Stimulated activated naive CD8-positive, alpha-beta T cell treated with anti-CD3 and anti-CD28 coated beads, Interleukin-15, Interleukin-2, amounts not matched to agents 100 U/mL and 50 U/mL, for 24 hours (primary cell): ENCODE measurements at regions not wholly inside any gene's neighbourhood (a gene's known extent, or its start where the extent isn't known, plus 50 kb on each side); places are given as distances from the start of the nearest gene placed in this dataset.
A peak's percentile ranks its signal among the peaks of the same experiment; 100 is the strongest.
"Not testable (repeated sequence)": the region's sequence is repeated elsewhere in the genome, so short reads cannot be mapped to it uniquely, and the experiment has no call there.

Experiments used
- ATAC-seq: fragments of 150-1000 bp; cut with Tn5 transposase; one replicate; pipeline ENCODE4 v1.10.0; 2021
- DNase-seq: peaks from one replicate; pipeline ENCODE4 v3.0.0; 2021

DNA sequence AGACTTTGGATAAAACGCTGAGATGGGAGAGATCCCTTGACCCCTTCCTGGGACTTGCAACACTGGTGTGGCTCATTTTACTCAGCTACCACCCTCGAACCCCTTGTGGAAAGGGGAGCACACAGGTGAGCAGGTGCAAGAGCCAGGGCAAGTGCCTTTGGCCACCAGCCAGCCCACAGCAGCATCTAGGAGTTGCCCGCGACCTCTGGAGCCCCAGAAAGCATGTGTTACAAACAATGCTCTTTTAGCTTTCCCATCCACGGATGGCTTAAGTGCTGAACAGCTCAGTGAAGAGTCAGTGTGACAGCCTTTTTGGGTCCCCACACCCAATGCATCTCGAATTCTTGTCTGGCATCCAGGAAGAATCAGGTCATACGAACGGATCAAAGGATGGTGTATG, 197.8 kb downstream of the MEMO1 start:
- ATAC-seq, result no peak
- no peak for DNase-seq

DNA sequence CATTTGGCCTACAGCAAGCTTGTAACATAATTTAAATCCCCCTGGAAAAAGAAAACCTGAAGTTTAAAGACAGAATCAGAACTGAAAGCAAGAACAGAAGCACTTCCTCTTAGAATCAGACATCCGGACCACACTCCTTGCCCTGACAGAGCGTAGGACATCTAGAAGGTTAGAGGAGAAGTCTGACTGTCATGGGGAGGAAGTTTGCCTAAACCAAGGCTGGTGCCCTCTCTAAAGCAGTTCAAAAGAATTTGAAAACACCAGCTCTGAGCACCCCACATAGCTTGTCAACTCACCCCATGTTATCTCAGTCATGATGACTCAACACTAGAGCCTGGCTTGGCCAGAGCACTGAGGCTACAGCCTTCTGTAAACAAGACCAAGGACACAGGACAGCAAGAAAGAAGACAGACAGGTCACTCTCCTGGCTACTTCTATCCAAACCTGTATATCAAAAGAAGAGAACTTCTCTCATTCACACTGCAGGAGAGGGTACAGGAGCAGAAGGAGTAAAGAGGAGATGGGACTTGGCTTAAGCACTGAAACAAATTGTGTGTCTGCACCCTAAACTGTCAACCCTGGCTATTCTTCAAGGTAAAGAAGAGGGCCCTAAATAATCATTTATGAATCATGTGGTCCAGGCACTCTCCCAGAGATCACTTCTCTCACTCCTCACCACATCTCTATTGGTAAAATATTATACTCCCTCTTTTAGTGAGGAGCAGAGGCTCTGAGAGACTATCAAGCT, 198.6 kb downstream of the MEMO1 start:
- DNase-seq, result no peak

DNA sequence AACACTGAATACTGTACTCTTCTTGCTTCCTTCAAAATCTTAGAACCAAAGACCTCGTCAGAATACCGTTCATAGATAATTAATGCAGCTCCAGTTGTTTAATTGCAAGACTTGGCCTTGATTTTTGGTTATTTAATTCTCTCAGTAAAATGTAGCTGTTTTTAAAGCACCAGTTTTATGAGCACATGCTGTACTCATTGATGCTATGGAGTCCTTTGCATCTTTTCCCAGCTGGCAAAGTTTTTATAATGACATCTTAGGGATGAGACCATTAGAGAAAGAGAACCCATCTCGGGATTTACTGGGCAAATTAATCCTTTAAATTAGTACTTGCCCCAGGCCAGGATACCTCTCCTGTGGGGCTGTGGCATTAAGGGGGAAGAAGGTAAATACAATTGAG, 199.3 kb downstream of the MEMO1 start:
- DNase-seq (no peak), ATAC-seq (no peak)

More for the DNA sequence above, 198.6 kb downstream of the MEMO1 start:
- ATAC-seq, result peak; percentile 69

DNA sequence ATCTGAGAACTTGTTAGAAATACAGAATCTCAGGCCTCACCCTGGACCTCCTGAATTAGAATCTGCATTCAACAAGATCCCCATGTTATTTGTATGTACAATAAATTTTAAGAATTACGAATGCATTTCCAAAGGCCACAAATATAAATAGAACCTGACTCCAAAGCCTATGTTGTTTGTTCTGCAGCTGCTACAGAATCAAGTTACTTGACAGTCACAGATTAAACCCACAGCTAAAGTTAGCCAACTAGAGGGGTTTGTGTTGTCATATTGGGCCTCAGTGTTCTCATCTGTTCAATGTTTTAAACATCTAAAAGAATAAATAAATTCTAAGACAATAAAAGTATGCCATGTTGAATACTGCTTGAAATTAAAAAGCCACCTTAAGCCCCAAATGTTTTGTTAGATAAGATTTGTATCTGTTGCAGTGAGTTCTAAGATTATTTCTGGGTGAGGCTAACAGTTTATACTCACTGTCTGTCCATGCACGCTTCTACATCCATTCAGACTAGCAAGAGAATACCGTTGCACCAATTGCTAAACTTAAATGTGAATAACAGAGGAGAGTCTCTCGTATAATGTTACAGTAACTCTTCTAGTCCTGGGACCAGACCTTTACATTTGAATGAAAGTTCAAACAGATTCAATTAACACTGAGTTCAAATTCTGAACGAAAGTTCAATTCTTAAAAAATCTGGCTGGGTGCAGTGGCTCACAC, 200.4 kb downstream of the MEMO1 start:
- ATAC-seq (no peak), DNase-seq (no peak)

DNA sequence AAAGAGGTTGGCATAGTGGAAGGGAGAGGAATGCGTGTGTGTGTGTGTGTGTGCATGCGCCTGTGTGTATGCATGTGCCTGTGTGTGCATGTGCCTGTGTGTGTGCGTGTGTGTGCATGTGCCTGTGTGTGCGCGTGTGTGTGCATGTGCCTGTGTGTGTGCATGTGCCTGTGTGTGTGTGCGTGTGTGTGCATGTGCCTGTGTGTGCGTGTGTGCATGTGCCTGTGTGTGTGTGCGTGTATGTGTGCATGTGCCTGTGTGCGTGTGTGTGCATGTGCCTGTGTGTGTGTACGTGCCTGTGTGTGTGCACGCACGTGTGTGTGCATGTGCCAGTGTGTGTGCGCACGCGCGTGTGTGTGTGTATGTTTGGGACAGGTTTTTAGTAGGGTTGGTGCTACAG, 205.1 kb downstream of the MEMO1 start:
- DNase-seq (no peak), ATAC-seq (no peak)

DNA sequence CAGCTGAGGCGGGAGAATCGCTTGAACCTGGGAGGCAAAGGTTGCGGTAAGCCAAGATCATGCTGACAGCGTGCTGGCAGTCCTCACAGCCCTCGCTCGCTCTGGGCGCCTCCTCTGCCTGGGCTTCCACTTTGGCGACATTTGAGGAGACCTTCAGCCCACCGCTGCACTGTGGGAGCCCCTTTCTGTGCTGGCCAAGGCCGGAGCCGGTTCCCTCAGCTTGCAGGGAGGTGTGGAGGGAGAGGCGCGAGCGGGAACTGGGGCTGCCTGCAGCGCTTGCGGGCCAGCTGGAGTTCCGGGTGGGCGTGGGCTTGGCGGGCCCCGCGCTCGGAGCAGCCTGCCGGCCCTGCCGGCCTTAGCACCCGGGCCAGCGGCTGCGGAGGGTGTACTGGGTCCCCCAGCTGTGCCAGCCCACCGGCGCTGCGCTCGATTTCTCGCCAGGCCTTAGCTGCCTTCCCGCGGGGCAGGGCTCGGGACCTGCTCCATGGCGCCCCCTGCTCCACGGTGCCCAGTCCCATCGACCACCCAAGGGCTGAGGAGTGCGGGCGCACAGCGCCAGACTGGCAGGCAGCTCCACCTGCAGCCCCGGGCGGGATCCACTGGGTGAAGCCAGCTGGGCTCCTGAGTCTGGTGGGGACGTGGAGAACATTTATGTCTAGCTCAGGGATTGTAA, 207.2 kb downstream of the MEMO1 start:
- ATAC-seq, DNase-seq: not testable (repeated sequence)

DNA sequence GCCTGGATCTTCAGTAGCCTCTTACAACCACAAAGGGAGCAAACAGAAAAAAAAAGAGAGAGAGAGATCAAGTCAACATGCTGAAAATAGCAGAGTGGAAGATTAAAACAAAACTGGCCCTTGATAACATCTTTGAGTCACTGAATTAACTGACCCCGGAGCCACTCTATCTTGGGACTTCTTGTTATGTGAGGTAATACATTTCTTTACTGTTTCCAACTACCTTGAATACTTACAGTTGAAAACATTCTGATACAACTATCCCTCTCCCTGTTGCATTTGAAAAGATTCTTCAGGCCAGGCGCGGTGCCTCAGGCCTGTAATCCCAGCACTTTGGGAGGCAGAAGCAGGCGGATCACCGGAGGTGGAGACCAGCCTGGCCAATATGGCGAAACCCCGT, 208.1 kb downstream of the MEMO1 start:
- ATAC-seq, result no peak
- no peak for DNase-seq

DNA sequence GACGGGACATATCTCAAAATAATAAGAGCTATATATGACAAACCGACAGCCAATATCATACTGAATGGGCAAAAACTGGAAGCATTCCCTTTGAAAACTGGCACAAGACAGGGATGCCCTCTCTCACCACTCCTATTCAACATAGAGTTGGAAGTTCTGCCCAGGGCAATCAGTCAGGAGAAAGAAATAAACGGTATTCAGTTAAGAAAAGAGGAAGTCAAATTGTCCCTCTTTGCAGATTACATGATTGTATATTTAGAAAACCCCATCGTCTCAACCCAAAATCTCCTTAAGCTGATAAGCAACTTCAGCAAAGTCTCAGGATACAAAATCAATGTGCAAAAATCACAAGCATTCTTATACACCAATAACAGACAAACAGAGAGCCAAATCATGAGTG, 211.5 kb downstream of the MEMO1 start:
- not testable (repeated sequence) for DNase-seq, ATAC-seq

DNA sequence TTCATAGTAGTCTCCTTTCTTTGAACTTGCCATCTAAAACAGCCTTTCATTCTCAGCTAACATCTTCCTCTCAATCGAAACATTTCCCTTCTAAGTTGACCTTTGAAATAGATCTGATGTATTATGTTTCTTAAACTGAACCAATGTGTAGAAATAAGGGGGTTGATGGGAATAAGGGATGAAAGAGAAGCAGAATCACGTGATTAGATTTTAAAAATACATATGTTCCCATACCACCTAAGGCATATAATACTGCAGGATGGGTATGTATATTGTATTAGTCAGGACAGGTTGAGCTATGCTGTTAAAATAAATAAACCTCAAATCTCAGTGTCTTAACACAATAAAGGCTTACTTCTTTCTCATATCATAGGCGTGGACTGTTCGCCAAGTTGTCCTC, 207.5 kb upstream of the SRD5A2 start:
- no peak for DNase-seq
- ATAC-seq, result no peak

DNA sequence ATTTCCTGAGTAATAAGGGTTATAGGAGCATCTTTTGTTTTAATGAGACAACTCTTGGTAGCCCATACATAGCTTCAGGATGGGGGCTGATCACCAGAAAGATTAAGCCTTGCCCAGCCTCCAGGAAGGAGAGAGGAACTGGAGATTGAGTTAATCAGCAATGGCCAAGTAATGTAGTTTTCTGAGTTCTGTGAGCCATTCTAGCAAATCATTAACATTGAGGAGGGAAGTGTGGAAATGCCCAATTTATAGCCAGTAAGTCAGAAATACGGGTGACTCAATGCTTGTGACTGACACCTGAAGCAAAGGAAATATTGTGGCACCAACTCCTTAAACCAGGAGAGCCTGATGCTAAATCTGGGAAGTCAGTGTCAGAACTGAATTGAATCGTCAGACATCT, 205.1 kb upstream of the SRD5A2 start:
- ATAC-seq, result no peak
- DNase-seq, result no peak

DNA sequence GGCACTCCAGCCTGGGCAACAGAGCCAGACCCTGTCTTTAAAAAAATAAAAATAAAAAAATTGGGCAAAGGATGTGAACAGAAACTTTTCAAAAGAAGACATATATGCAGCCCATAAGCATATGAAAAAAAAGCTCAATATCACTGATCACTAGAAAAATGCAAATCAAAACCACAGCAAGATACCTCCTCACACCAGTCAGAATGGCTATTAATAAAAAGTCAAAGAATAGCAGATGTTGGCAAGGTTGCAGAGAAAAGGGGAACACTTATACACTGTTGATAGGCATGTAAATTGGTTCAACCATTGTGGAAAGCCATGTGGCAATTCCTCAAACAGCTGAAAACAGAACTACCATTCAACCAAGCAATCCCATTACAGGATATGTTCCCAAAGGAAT, 204.1 kb upstream of the SRD5A2 start:
- ATAC-seq, result no peak
- DNase-seq, result no peak

DNA sequence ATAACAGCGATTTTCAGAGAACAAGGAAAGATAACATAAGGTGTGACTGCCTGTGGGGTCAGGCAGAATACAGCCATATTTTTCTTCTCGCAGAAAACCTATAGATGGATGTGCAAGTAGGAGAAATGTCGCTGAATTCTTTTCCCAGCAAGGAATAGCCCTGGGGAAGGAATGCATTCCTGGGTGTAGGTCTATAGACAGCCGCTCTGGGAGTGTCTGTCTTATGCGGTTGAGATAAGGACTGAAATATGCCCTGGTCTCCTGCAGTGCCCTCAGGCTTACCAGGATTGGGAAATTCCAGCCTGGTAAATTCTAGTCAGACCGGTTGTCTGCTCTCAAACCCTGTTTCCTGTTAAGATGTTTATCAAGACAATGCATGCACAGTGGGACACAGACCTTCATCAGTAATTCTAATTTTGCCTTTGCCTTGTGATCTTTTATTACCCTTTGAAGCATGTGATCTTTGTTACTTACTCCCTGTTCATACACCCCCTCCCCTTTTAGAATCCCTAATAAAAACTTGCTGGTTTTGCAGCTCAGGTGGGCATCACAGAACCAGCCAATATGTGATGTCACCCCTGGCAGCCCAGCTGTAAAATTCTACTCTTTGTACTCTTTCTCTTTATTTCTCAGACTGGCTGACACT, 202.8 kb upstream of the SRD5A2 start:
- not testable (repeated sequence) for ATAC-seq, DNase-seq

DNA sequence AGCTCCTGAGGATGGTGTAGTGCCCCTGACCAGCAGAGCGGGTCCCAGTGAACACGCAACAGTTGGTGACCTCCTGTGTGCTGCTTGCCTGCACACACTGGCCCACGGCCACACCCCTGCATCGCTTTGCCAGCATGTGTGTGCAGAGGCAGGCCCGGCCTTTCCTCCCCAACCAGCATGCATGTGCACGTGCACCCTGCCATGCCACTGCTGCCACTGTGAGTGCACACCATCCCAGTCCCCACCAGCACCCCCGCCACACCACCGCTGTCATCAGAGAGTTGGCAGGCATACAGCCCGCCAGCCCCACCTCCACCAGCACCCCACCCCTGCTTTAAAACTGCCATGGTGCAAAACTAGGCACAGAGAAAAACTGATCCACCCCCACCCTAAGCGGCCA, 197.4 kb upstream of the SRD5A2 start:
- ATAC-seq, result no peak
- no peak for DNase-seq

DNA sequence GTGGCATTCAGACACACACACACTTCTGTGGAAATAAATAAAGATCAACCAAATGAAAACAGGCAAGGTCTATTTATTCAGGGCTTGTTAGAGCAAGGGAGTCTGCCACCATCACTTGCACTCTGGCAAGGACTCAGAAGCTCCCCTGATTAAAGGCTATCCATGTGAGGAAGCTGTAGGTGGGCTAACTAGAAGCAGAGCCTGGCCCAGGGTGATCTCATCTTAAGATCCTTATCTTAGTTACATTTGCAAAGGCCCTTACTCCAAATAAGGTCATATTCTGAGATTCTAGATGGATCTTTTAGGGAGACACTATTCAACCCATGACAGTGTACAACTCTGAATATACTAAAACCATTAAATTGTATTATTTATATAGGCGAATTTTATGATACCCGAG, 190.0 kb upstream of the SRD5A2 start:
- ATAC-seq (no peak), DNase-seq (no peak)

DNA sequence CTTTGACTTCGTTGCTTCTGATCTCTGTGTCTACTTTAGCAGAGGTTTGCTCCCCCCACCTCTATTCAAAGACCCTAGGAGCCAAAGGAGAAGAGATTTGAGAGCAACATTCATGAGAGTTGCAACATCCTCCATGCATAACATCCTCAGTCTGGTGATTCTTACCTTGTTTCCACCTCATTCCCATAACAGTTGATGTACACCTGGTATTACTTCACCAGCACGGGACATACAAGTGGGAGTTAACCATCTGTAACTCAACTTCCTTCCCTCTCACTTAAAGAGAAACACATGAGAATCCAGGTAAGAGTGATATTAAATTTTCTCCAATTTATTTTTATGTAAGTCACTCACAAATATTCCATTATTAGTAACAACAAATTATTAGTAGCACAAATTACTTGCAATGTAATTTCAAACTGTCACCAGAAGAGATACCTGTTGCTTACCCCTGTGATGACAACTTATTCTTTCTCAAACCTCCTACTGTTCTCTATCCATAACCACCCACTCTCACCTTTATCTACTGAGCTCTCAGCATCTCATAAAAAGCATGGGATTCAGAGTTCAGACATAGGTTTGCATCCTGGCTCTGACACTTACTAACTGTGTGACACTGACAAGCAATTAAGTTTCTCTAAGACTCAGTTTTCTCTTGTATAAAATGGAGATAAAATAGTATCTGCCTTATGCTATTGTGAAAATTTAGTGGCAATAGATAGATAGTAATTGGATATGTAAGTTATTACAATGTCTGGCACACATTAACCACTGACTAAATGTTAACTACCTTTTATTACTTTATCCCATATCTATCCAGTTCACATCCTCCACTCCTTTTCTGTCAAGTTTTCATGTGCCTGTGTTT, 184.6 kb upstream of the SRD5A2 start:
- ATAC-seq (no peak), DNase-seq (no peak)

DNA sequence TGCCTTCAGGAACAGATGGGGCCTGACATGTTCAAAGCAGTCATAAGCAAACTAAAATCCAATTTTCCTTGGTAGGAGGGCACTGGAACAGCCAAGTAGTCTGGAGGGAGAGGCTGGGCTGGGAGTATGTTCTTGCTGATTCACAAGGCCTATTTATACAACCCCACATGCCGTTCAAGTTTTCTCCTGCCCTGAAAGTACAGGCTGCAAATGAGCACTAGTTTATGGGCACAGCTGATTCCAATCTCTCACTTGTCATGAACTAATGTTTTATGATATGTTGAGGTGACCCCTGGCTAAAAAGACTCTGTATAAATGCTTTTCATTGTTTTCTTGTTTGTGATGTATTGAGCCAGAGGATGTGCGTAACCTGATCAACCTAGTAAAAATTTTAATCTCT, 183.4 kb upstream of the SRD5A2 start:
- ATAC-seq (no peak), DNase-seq (no peak)

DNA sequence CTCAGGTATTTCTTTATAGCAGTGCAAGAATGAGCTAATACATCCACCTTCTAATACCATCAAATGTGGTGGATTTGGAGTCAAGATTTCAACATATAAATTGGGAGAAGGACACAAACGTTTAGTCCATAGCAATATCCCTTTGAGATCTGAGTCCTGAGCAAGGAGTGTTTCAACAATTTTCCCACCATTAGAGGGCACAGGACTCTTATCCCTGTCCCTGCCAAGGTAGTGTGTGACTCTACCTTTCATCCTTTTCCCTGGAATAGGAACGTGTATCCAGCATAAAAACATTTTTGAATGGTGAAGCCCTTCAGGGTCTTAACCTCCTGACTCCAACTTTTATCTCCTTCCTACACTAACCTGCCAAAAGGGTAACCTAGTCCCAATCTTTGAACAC, 181.3 kb upstream of the SRD5A2 start:
- no peak for DNase-seq
- no peak for ATAC-seq

DNA sequence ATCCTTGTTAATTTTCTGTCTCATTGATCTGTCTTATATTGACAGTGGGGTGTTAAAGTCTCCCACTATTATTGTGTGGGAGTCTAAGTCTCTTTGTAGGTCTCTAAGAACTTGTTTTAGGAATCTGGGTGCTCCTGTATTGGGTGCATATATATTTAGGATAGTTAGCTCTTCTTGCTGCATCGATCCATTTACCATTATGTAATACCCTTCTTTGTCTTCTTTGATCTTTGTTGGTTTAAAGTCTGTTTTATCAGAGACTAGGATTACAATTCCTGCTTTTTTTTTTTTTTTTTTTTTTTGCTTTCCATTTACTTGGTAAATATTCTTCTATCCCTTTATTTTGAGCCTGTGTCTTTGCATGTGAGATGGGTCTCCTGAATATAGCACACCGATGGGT, 176.6 kb upstream of the SRD5A2 start:
- not testable (repeated sequence) for DNase-seq, ATAC-seq

DNA sequence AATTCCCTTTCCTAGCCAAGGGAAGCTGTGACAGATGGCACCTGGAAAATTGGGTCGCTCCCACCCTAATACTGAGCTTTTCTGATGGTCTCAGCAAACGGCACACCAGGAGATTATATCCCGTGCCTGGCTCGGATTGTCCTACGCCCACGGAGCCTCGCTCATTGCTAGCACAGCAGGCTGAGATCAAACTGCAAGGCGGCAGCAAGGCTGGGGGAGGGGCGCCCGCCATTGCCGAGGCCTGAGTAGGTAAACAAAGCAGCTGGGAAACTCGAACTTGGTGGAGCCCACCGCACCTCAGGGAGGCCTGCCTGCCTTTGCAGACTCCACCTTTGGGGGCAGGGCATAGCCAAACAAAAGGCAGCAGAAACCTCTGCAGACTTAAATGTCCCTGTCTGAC, 168.0 kb upstream of the SRD5A2 start:
- ATAC-seq, DNase-seq: not testable (repeated sequence)

DNA sequence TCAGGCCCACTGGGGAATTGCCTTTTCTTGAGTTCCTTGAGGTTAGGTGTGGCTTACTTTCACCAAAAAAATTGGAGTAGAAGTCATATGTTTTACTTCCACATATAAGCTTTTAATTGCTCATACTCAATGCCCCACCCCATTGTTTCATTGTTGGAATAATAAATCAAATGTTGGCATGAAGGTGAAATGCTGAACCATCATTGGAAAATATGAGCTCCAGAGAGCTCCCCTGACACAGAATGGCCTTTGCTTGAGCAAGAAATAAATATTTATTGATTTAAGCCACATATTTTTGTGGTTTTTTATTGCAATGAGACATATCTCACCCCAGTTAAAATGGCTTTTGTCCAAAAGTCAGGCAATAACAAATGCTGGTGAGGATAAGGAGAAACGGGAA, 167.3 kb upstream of the SRD5A2 start:
- no peak for DNase-seq
- ATAC-seq, result no peak

DNA sequence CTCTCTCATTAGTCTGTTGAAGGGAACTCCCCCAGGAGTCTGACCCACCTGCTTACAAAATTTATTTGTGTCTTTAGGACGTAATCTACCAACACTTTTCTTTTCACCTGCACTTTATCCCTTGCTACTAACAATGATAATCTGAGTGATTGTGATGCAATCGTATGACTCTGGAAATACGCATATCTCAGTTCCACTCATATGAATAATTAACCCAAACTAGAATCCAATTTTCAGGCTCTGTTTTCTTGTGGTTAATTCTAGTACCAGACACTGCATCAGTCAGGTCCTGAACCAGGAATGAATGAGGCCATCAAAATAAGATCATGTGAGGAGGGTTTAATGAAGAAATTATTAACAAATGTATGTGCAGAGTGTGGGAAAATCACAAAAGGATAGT, 158.4 kb upstream of the SRD5A2 start:
- ATAC-seq (no peak), DNase-seq (no peak)
